GM10248 (cell line): ENCODE measurements at regions not wholly inside any gene's neighbourhood (a gene's known extent, or its start where the extent isn't known, plus 50 kb on each side); places are given as distances from the start of the nearest gene placed in this dataset.
"Not testable (repeated sequence)": the region's sequence is repeated elsewhere in the genome, so short reads cannot be mapped to it uniquely, and the experiment has no call there.

Experiments used
- CTCF ChIA-PET: fragments of 300-600 bp; sonication (Branson Sonifier 250); formaldehyde crosslinking; extraction: SDS; loops from one replicate; lab custom pipeline; 2021; ENCODE audit warnings: antibody characterized with exemption; lab: Yijun Ruan, JAX
- POLR2A ChIA-PET: fragments of 350-650 bp; sonication (Branson Sonifier 250); formaldehyde crosslinking; extraction: SDS; loops from one replicate; lab custom pipeline; 2020; ENCODE audit warnings: antibody characterized with exemption; lab: Yijun Ruan, JAX
- DNase-seq: peaks from one replicate; pipeline ENCODE4 v3.0.0; 2012; ENCODE audit errors: extremely low spot score
- CTCF ChIP-seq: IDR thresholded peaks from 2 replicates; pipeline ENCODE4 v1.5.1; 2012; ENCODE audit warnings: mild to moderate bottlenecking, low read depth; ENCODE audit errors: extremely low read depth, missing control alignments, control extremely low read depth

GRCh38 chr6:67792996-67793395 lies 842.1 kb upstream of the ADGRB3 start:
- no peak for TF ChIP-seq CTCF
- CTCF ChIA-PET, result no interaction called here
- POLR2A ChIA-PET, result no interaction called here
- DNase-seq, result no peak

- no peak for DNase-seq
- CTCF ChIA-PET, result no interaction called here
- POLR2A ChIA-PET, result no interaction called here
- TF ChIP-seq CTCF, result no peak
Observed at GRCh38 chr6:67790569-67790968, 844.5 kb upstream of the ADGRB3 start.

- CTCF ChIA-PET, POLR2A ChIA-PET, DNase-seq: not testable (repeated sequence)
Observed at GRCh38 chr6:67787119-67787518, 848.0 kb upstream of the ADGRB3 start.

- CTCF ChIA-PET, result no interaction called here
- no peak for TF ChIP-seq CTCF
- POLR2A ChIA-PET, result no interaction called here
- DNase-seq, result no peak
Observed at GRCh38 chr6:67779876-67780275, 855.2 kb upstream of the ADGRB3 start.

GRCh38 chr6:67775333-67775732 lies 859.7 kb upstream of the ADGRB3 start:
- POLR2A ChIA-PET, result no interaction called here
- CTCF ChIA-PET, result no interaction called here
- DNase-seq, result no peak
- no peak for TF ChIP-seq CTCF

- DNase-seq, result no peak
- CTCF ChIA-PET, result no interaction called here
- no peak for TF ChIP-seq CTCF
- POLR2A ChIA-PET, result no interaction called here
Observed at GRCh38 chr6:67768972-67769371, 866.1 kb upstream of the ADGRB3 start.

GRCh38 chr6:67767046-67767822 lies 867.8 kb upstream of the ADGRB3 start:
- POLR2A ChIA-PET, DNase-seq, CTCF ChIA-PET: not testable (repeated sequence)

- POLR2A ChIA-PET, result no interaction called here
- TF ChIP-seq CTCF, result no peak
- DNase-seq, result no peak
- CTCF ChIA-PET, result no interaction called here
Observed at GRCh38 chr6:67766057-67766456, 869.0 kb upstream of the ADGRB3 start.
